ENCODE measurements at regions not wholly inside any gene's neighbourhood (a gene's known extent, or its start where the extent isn't known, plus 50 kb on each side); places are given as distances from the start of the nearest gene placed in this dataset.

DNA sequence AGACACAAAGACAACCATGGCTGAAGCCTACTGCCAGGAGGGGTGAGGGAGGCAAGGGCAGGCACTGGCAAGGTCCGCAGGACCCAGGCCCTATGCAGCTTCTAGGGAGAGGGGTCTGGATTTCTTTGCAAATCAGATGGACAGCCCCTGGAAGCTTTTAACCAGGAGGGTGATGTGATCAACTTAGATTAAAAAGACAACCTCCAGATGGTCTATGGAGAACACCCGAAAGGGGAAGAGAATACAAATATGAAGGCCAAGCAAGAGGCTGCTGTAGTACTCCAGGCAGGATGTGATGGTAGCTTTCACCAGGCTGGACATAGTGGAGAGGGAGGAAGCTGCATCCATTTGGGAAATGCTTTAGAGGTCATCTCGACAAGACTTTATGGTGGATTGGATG, 83.3 kb upstream of the TSPAN11 start:
- ChIA-PET CTCF (no interaction called here), POLR2A (no interaction called here)
- Mint-ChIP-seq H3K4me1 (no peaks in the 10 kb centered on the region), H3K27me3 (peaks cover 2% of the 10 kb centered on the region), H3K36me3 (ENCODE audit: low read depth) (no peaks in the 10 kb centered on the region), H3K27ac (no peak overlapping the region), H3K4me3 (no peak overlapping the region), H3K9me3 (no peaks in the 10 kb centered on the region)
- DNase-seq = no peak

- CTCF ChIA-PET = no interaction called here
- H3K27ac Mint-ChIP-seq = no peak overlapping the region
- POLR2A ChIA-PET = no interaction called here
- no peaks in the 10 kb centered on the region for H3K4me1 Mint-ChIP-seq
- DNase-seq = no peak
- H3K27me3 Mint-ChIP-seq = peaks cover 13% of the 10 kb centered on the region
- H3K4me3 Mint-ChIP-seq = no peak overlapping the region
- no peaks in the 10 kb centered on the region for H3K36me3 Mint-ChIP-seq (ENCODE audit: low read depth)
- H3K9me3 Mint-ChIP-seq = no peaks in the 10 kb centered on the region
Measured at GRCh38 chr12:30840715-30841114, 85.8 kb upstream of the TSPAN11 start.

GRCh38 chr12:30839643-30840220, 85.0 kb upstream of the CAPRIN2 start:
- Mint-ChIP-seq H3K4me3 (no peak overlapping the region), H3K4me1 (no peaks in the 10 kb centered on the region), H3K9me3 (no peaks in the 10 kb centered on the region), H3K27me3 (peaks cover 16% of the 10 kb centered on the region), H3K27ac (no peak overlapping the region), H3K36me3 (ENCODE audit: low read depth) (no peaks in the 10 kb centered on the region)
- ChIA-PET CTCF (no interaction called here), POLR2A (no interaction called here)
- no peak for DNase-seq

DNA sequence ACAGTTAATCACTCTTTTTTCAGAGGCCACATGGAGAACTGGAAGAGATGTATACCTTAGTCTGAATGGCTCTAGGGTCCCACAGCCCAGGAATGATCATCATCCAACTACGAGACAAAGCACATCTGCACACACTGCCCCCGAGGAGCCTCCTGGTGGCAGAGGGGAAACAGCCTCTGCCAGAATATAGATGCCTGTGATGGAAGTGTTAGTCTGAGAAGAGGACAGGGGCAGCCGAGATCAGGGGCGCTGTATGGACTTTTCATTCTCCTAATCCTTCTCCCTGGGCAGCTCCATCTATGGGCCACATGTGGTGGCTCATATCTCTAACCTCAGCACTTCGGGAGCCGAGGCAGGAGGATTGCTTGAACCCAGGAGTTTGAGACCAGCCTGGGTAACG, 82.8 kb upstream of the CAPRIN2 start:
- Mint-ChIP-seq H3K27ac (no peak overlapping the region), H3K4me3 (no peak overlapping the region), H3K9me3 (no peaks in the 10 kb centered on the region), H3K36me3 (ENCODE audit: low read depth) (no peaks in the 10 kb centered on the region), H3K4me1 (no peaks in the 10 kb centered on the region), H3K27me3 (peaks cover 14% of the 10 kb centered on the region)
- CTCF ChIA-PET = interaction anchor here (1.5 kb wide), 1 partner anchor 9 kb away, joined by 3 read pairs; no protein-coding TSS in a partner anchor
- no peak for DNase-seq
- POLR2A ChIA-PET = no interaction called here

DNA sequence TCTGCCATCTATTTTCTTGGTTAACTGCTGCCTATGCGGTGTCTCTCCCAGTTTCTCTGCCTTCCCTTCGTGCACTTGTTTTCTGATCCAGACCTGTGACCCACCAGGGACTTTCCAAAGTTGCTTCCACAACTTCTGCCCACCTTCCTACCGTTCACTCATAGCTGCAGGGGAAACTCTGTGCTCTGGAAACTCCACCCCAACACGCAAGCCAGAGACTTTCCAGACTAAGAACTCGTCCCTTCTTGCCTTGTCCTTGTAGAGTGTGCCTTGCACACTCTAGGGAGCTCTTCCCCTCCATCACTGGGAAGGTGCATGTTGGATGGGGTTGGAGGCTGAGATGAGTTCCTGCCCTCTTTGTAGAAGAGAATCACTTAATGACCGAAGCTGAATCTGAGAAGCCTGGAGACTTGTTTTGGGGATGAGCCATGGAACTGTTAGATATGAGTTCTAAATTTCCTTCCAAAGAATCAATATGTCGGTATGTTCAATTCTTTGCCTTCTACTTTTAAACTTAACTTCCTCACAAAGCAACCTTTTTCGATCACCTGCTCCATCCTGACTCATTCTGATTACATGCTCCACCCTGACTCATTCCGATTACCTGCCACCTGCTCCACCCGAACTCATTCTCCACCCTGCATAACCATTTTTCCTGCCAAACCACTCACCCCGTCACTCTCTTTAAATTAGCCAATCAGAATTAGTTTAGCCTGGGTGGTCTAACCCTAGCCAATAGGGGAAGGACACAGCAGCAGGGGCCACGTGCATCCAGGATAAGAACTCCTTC, 82.1 kb upstream of the CAPRIN2 start:
- POLR2A ChIA-PET = no interaction called here

GRCh38 chr12:30835216-30835615, 80.5 kb upstream of the CAPRIN2 start:
- no peaks in the 10 kb centered on the region for H3K9me3 Mint-ChIP-seq
- no peak overlapping the region for H3K27ac Mint-ChIP-seq
- H3K36me3 Mint-ChIP-seq (ENCODE audit: low read depth) = no peaks in the 10 kb centered on the region
- H3K27me3 Mint-ChIP-seq = peaks cover 15% of the 10 kb centered on the region
- H3K4me3 Mint-ChIP-seq = no peak overlapping the region
- ChIA-PET CTCF (no interaction called here), POLR2A (no interaction called here)
- H3K4me1 Mint-ChIP-seq = no peaks in the 10 kb centered on the region
- no peak for DNase-seq

More for the DNA sequence above, 82.1 kb upstream of the CAPRIN2 start:
- CTCF ChIA-PET = interaction anchor here (1.5 kb wide), 1 partner anchor 10 kb away, joined by 3 read pairs; no protein-coding TSS in a partner anchor
- DNase-seq = no peak
- H3K4me3 Mint-ChIP-seq = no peak overlapping the region
- H3K36me3 Mint-ChIP-seq (ENCODE audit: low read depth) = no peaks in the 10 kb centered on the region
- H3K27me3 Mint-ChIP-seq = peaks cover 14% of the 10 kb centered on the region
- H3K9me3 Mint-ChIP-seq = no peaks in the 10 kb centered on the region
- H3K27ac Mint-ChIP-seq = no peak overlapping the region
- no peaks in the 10 kb centered on the region for H3K4me1 Mint-ChIP-seq

- no peaks in the 10 kb centered on the region for H3K4me1 Mint-ChIP-seq
- H3K4me3 Mint-ChIP-seq = no peak overlapping the region
- peaks cover 13% of the 10 kb centered on the region for H3K27me3 Mint-ChIP-seq
- H3K9me3 Mint-ChIP-seq = no peaks in the 10 kb centered on the region
- H3K36me3 Mint-ChIP-seq (ENCODE audit: low read depth) = no peaks in the 10 kb centered on the region
- H3K27ac Mint-ChIP-seq = no peak overlapping the region
- CTCF ChIA-PET = no interaction called here
- POLR2A ChIA-PET = no interaction called here
- DNase-seq = no peak
Measured at GRCh38 chr12:30830751-30831150, 76.0 kb upstream of the CAPRIN2 start.

- no peak overlapping the region for H3K27ac Mint-ChIP-seq
- ChIA-PET CTCF (interaction anchor here (1.2 to 1.5 kb wide), 2 partner anchors 18 to 22 kb away, joined by 3 to 6 read pairs; no protein-coding TSS in a partner anchor), POLR2A (no interaction called here)
- no peaks in the 10 kb centered on the region for H3K9me3 Mint-ChIP-seq
- DNase-seq = no peak
- H3K36me3 Mint-ChIP-seq (ENCODE audit: low read depth) = no peaks in the 10 kb centered on the region
- no peak overlapping the region for H3K4me3 Mint-ChIP-seq
- no peaks in the 10 kb centered on the region for H3K4me1 Mint-ChIP-seq
- peaks cover 11% of the 10 kb centered on the region for H3K27me3 Mint-ChIP-seq
Measured at GRCh38 chr12:30829876-30830275, 75.1 kb upstream of the CAPRIN2 start.

DNA sequence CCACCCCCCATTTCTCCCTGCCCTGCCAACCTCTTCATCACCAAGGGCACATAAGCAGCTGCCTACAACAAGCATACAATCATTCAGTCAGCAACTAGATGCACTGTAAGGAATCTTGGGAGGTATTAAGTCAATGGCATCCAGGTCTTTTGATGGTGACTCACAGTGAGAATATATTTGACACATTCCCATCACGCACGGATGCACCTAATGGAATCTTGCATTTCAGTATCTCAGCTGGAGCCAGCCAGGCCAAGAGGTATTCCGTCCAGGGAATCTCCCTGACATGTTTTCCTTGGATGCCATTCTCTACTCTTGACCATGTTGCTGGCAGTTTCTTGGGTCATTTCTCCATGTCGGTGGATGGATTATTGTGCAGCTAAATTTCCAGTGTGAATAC, 73.9 kb upstream of the CAPRIN2 start:
- Mint-ChIP-seq H3K4me1 (peaks cover 4% of the 10 kb centered on the region), H3K27me3 (peaks cover 22% of the 10 kb centered on the region), H3K4me3 (no peak overlapping the region), H3K27ac (no peak overlapping the region), H3K9me3 (no peaks in the 10 kb centered on the region), H3K36me3 (ENCODE audit: low read depth) (no peaks in the 10 kb centered on the region)
- CTCF ChIA-PET = interaction anchor here (1.5 kb wide), 1 partner anchor 20 kb away, joined by 3 read pairs; no protein-coding TSS in a partner anchor
- POLR2A ChIA-PET = no interaction called here
- DNase-seq = no peak

- DNase-seq = no peak
- CTCF ChIA-PET = no interaction called here
- H3K4me3 Mint-ChIP-seq = no peak overlapping the region
- H3K27me3 Mint-ChIP-seq = peaks cover 30% of the 10 kb centered on the region
- POLR2A ChIA-PET = no interaction called here
- H3K27ac Mint-ChIP-seq = no peak overlapping the region
- H3K36me3 Mint-ChIP-seq (ENCODE audit: low read depth) = no peaks in the 10 kb centered on the region
- H3K4me1 Mint-ChIP-seq = peaks cover 14% of the 10 kb centered on the region
- no peaks in the 10 kb centered on the region for H3K9me3 Mint-ChIP-seq
Measured at GRCh38 chr12:30827101-30828066, 72.6 kb upstream of the CAPRIN2 start.

GRCh38 chr12:30826276-30826675, 71.5 kb upstream of the CAPRIN2 start:
- H3K27ac Mint-ChIP-seq = no peak overlapping the region
- H3K27me3 Mint-ChIP-seq = peaks cover 33% of the 10 kb centered on the region
- ChIA-PET POLR2A (no interaction called here), CTCF (no interaction called here)
- H3K9me3 Mint-ChIP-seq = no peaks in the 10 kb centered on the region
- H3K4me3 Mint-ChIP-seq = no peak overlapping the region
- no peak for DNase-seq
- peaks cover 19% of the 10 kb centered on the region for H3K4me1 Mint-ChIP-seq
- no peaks in the 10 kb centered on the region for H3K36me3 Mint-ChIP-seq (ENCODE audit: low read depth)

DNA sequence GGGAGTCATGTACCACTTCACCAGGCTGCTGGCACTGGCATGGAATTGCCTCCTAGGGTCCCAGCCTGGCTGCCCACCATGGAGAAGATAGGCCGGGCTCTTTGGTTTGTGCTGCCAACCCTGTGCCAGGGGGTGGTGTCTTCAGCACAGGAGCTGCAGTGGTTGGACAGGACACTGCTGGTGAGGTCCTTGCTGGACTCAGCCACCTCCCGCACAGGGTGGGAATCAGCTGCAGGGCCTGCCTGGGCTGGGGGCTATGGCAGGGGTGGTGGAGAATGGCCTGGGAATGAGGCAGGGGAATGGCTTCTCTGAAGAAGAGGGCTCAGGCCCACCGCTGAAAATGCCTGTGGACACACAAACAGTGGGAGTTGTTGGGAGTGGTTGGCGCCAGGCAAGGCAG, 70.6 kb upstream of the CAPRIN2 start:
- CTCF ChIA-PET = no interaction called here
- no peaks in the 10 kb centered on the region for H3K36me3 Mint-ChIP-seq (ENCODE audit: low read depth)
- H3K27me3 Mint-ChIP-seq = peaks cover 42% of the 10 kb centered on the region

DNA sequence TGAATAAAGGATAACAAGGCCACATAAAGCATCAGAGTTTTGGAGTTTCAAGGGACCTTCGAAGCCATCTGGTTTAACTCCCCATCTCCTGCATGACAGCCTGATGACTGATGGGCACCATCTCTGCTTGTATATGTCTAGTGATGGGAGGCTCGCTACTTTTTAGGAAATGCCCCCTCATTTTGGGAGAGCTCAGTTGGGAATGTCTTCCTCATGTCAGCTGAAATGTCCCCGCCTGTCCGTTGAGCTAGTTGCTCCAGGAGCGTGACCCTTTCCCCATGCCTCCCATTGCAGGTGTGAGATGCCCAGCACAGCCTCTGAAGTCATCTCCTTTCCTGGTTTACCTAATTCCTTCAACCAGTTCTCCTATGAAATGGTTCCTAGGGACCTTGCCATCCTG, 69.6 kb upstream of the CAPRIN2 start:
- peaks cover 44% of the 10 kb centered on the region for H3K27me3 Mint-ChIP-seq
- CTCF ChIA-PET = interaction anchor here (0.6 kb wide), 1 partner anchor 580 kb away, joined by 3 read pairs; no protein-coding TSS in a partner anchor
- no peak overlapping the region for H3K4me3 Mint-ChIP-seq
- peaks cover 19% of the 10 kb centered on the region for H3K4me1 Mint-ChIP-seq
- H3K9me3 Mint-ChIP-seq = no peaks in the 10 kb centered on the region
- no peaks in the 10 kb centered on the region for H3K36me3 Mint-ChIP-seq (ENCODE audit: low read depth)
- H3K27ac Mint-ChIP-seq = no peak overlapping the region
- DNase-seq = no peak
- POLR2A ChIA-PET = no interaction called here

More for the DNA sequence above, 70.6 kb upstream of the CAPRIN2 start:
- Mint-ChIP-seq H3K4me3 (no peak overlapping the region), H3K4me1 (peaks cover 19% of the 10 kb centered on the region), H3K9me3 (no peaks in the 10 kb centered on the region), H3K27ac (no peak overlapping the region)
- no peak for DNase-seq
- POLR2A ChIA-PET = no interaction called here

Measured in activated CD4-positive, alpha-beta memory T cell treated with anti-CD3 and anti-CD28 coated beads, Interleukin-2, amount 10 ng/mL, durations not matched to agents 7 days and 5 days (primary cell).